Amniotic epithelial cell (primary cell): ENCODE measurements at regions not wholly inside any gene's neighbourhood (a gene's known extent, or its start where the extent isn't known, plus 50 kb on each side); places are given as distances from the start of the nearest gene placed in this dataset.
A peak's percentile ranks its signal among the peaks of the same experiment; 100 is the strongest.
"Not testable (repeated sequence)": the region's sequence is repeated elsewhere in the genome, so short reads cannot be mapped to it uniquely, and the experiment has no call there.

ENCODE experiments used
- DNase-seq: peaks from one replicate; pipeline ENCODE4 v3.0.0-alpha.2; 2010; ENCODE audit warnings: low read depth

DNA sequence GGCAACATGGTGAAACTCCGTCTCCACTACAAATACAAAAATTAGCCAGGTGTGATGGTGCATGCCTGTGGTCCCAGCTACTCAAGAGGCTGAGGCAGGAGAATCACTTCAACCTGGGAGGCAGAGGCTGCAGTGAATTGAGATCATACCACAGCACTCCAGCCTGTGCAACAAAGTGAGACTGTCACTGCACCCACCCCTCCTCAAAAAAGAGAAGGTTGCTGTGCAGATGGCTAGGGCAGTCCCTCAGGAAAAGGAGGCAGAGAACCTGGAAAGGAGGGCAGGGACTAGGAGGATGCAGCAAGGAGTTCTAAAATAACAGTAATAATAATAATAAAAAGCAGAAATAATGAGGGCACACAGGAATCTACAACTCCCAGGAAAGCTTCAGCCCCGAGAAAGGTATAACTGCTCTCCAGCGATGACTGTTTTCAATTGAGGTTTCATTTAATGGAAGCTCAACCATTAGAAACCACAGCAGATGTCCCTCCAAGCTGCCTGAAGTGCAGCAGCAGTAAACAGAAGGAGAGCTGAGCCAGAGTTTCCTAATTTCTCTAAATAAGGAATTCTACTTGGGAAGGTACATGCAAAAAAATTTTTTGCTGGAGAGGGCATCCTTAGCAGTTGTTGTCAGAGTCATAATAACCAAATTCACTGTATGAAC, 326.5 kb downstream of the GATA3 start:
- DNase-seq, result no peak

GRCh38 chr10:8386781-8387180, 332.3 kb downstream of the GATA3 start:
- DNase-seq, result no peak

DNA sequence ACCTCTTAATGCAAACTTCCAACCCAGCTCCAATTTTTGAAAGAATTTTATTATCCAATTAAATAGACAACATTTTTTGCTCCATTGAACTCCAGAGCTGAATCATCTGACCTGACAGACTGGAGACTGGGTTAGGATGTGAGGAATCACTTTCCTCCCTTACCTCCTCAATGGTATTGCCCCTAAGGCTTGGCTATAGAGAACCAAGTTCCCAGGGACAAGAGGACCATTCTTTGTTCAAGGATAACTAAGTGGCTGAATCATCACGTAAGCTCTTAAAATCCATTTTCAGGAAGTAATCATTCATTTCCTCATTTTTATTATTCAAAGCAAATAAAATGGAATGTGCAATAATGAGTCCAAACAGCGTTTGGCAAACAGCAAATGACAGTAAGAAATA, 335.1 kb downstream of the GATA3 start:
- no peak for DNase-seq

GRCh38 chr10:8392216-8392615, 337.7 kb downstream of the GATA3 start:
- peak; percentile 86 for DNase-seq

DNA sequence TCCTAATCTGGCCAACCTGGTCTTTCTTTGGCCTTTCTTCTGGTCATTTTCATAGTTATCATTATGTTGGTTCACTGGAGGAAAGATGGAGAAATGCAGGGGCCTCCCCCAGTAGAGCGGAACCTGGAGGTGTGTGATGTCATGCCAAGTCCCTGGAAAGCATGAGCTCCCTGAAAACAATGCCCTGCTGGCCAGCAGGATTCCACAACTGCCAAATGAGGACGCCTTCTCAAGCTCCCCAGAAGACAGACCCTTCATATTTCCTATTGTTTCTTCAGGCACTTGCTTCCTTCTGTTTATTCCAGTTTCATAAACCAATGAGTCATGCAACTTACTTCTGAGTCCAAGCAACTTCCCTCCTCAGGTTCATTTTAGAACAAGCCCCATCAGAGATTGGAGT, 339.0 kb downstream of the GATA3 start:
- DNase-seq, result peak; percentile 23

DNA sequence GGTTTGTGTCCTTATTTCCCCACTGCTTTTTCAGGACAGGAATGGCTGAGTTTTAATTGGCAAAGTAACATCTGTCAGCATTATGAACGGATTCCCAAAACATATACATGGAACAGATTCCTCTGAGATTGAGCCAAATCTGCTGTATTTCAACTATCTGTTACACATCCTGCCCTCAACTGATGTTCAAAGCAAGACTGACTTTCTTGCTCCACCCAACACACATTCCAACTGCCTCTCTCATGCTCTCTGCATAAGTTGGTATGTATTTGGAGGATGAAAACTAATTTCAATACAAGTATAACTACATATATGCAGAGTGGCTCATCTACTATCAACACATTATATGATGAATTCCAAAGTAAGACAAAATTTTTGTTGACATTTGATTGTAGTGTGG, 342.2 kb downstream of the GATA3 start:
- DNase-seq, result peak; percentile 68

DNA sequence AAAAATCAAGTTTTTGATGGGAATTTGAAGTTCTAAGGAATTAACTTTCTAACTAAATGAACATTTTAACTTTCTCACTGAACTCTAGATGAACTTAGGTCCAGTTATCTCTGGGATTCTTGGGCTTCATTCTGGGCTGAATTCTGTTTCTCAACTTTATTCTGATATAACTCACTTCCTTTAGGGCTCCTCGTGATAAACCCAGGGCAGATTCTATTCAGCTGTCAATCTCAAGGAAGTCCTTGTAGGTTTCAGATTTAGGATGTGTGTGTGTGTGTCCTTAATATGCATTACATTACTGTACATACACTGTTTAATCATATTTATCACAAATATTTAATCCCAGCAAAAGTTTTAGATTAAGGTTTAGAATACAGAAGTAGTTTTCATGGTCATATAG, 344.3 kb downstream of the GATA3 start:
- DNase-seq, result no peak

- no peak for DNase-seq
These were observed 345.7 kb downstream of the GATA3 start for GRCh38 chr10:8400151-8400550.

DNA sequence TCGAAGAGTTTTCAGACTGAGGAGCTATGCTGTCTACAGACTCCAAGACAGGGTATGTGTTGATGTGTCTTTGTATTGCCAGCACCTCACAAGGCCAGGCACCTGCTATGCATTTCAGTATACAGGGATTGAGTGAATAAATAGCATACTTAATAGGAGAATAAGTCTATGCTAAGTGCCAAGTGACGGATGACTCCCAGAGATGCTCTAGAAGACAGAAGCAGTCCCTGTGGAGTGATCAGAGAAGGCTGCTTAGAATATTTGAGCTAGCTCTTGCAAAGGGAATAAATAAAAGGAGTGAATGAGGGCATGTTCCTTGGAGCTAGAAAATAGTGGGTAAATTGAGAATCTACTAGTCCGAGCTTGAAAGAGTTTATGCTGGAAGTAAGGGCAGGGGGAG, 346.4 kb downstream of the GATA3 start:
- no peak for DNase-seq

GRCh38 chr10:8401531-8401930, 347.0 kb downstream of the GATA3 start:
- DNase-seq, result no peak

GRCh38 chr10:8402576-8402975, 348.1 kb downstream of the GATA3 start:
- DNase-seq, result peak; percentile 52

DNA sequence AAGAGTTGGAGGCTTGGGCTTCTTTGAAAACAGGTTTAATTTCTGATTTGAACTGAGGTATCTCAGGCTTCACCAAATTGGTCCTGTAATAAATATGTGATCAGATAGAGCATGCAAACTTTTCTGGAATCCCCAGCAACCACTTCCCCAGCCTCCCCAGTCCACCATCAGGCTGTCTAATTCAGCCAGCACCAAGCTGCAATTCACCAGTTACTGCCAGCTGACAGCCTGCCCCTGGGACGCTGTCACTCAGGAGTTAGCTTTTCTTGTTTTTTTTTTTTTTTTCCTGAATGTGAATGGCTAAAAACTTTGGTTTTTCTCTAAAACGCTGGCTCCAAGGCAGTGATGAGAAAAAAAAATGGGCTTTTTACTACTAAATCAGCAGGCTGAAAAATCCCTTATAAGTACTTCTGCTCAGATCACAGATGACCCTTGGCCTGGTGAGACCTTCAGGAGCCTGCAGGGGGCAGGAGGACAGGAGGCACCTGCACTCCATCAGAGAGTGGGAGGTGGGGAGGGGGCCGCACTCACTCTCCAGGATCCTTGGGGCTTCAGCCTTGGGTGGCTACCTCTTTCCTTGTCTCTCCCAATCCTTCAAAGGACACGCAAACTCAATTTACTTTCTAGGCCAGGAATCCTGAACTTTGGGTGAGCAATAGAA, 349.4 kb downstream of the GATA3 start:
- DNase-seq, result no peak

- no peak for DNase-seq
These were observed 350.2 kb downstream of the GATA3 start for GRCh38 chr10:8404721-8405120.

- DNase-seq, result no peak
These were observed 351.1 kb downstream of the GATA3 start for GRCh38 chr10:8405596-8405995.

GRCh38 chr10:8407501-8408021, 353.1 kb downstream of the GATA3 start:
- DNase-seq, result no peak

- no peak for DNase-seq
These were observed 356.0 kb downstream of the GATA3 start for GRCh38 chr10:8410506-8410905.

- DNase-seq, result no peak
These were observed 358.1 kb downstream of the GATA3 start for GRCh38 chr10:8412541-8412940.

- not testable (repeated sequence) for DNase-seq
These were observed 360.5 kb downstream of the GATA3 start for GRCh38 chr10:8415029-8415428.

DNA sequence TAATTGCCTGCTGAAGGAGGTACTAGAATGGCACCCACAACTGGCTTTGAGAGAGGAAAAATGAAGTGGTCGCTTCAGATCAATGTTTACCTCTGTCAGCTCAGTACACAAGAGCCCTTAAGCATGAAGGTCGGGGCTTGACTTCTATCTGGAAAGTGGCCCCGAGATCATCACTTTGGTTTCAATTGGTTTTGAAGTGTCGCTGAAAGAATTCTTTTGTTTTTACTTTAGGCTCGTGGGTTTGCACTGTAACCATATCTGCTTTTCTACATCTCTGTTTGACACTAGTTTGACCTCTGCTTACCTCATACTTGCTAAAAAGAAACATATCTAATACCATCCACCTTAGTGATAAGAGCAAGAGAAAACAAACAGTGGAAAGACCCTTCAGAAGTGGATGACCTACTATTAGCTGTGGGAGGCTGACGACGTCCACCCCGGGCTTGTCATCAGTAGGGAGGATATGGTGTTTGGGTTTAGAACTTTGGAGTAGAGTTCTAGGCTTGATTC, 361.8 kb downstream of the GATA3 start:
- no peak for DNase-seq

DNA sequence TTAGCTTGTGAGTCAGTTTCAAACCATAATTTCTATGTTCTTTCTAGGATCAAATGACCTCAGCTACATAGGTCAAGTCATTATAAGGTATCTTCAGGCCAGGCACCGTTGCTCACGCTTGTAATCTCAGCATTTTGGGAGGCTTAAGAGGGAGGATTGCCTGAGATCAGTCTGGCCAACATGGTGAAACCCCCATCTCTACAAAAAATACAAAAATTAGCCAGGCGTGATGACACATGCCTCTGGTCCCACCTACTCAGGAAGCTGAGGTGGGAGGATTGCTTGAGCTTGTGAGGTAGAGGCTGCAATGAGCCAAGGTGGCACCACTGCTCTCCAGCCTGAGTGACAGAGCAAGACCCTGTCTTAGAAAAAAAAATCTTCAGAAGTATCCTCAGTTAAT, 362.3 kb downstream of the GATA3 start:
- DNase-seq, result no peak

DNA sequence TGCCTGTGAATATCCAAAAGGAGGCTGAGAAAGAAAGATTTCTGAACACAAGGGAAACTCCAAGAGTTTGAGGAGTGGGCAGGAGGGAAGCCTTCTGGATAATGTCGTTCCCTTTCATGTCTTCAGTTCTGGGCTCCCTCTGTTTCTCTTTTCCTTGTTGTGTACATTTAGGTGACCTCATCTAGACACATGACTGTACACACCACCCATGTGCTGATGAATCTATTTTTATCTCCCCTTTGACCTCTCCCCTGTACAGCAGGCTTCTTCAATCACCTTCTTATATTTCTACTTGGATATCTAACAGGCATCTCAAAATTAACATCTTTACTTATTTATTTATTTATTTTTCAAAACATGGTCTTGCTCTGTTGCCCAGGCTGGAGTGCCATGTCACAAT, 363.1 kb downstream of the GATA3 start:
- peak; percentile 10 for DNase-seq

- DNase-seq, result peak; percentile 82
These were observed 364.1 kb downstream of the GATA3 start for GRCh38 chr10:8418631-8419030.

DNA sequence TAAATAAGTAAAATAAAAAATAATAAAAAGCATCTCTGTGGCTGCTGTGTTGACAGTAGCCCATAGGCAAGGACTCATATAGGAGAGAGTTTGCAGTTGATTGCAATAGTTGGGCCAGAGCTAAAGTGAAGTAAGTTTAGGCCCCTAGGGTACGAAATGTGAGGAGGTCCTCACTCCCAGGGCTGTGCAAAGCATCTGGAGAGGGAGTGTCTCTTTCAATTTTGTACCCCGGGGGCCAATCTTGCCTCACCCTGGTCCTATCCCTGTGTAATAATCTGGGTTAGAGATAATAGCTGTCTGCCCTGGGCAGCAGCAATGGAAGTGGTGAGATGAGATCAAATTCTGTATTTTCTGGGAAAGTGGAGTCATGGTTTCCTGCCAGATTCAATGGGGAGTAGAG, 365.7 kb downstream of the GATA3 start:
- no peak for DNase-seq
